ENCODE measurements at regions not wholly inside any gene's neighbourhood (a gene's known extent, or its start where the extent isn't known, plus 50 kb on each side); places are given as distances from the start of the nearest gene placed in this dataset.

GRCh38 chr4:160877087-160877790 is 1286.6 kb downstream of the FSTL5 start:
- no peak for DNase-seq

GRCh38 chr4:160880180-160880579 is 1283.6 kb downstream of the FSTL5 start:
- no peak for DNase-seq

GRCh38 chr4:160887668-160888067 is 1276.1 kb downstream of the FSTL5 start:
- DNase-seq: no peak

- DNase-seq: no peak
Observed at GRCh38 chr4:160894128-160894527, 1269.7 kb downstream of the FSTL5 start.

- DNase-seq: no peak
Observed at GRCh38 chr4:160894809-160895208, 1269.0 kb downstream of the FSTL5 start.

- DNase-seq: no peak
Observed at GRCh38 chr4:160927311-160927710, 1236.5 kb downstream of the FSTL5 start.

GRCh38 chr4:160928482-160928881 is 1235.3 kb downstream of the FSTL5 start:
- DNase-seq: no peak

GRCh38 chr4:160947653-160948052 is 1216.1 kb downstream of the FSTL5 start:
- DNase-seq: no peak

- DNase-seq: no peak
Observed at GRCh38 chr4:160956875-160957274, 1206.9 kb downstream of the FSTL5 start.

- DNase-seq: no peak
Observed at GRCh38 chr4:160969925-160970324, 1193.9 kb downstream of the FSTL5 start.

- no peak for DNase-seq
Observed at GRCh38 chr4:160980091-160980490, 1183.7 kb downstream of the FSTL5 start.

GRCh38 chr4:160981083-160981482 is 1182.7 kb downstream of the FSTL5 start:
- DNase-seq: no peak

GRCh38 chr4:160983035-160983434 is 1180.8 kb downstream of the FSTL5 start:
- DNase-seq: no peak

- no peak for DNase-seq
Observed at GRCh38 chr4:161002386-161002785, 1161.4 kb downstream of the FSTL5 start.

GRCh38 chr4:161003418-161004057 is 1160.3 kb downstream of the FSTL5 start:
- no peak for DNase-seq

- DNase-seq: no peak
Observed at GRCh38 chr4:161005746-161006145, 1158.1 kb downstream of the FSTL5 start.

GRCh38 chr4:161008527-161008926 is 1155.3 kb downstream of the FSTL5 start:
- no peak for DNase-seq

GRCh38 chr4:161010227-161010626 is 1153.6 kb downstream of the FSTL5 start:
- DNase-seq: no peak
